HCT116 (cell line): ENCODE measurements at regions not wholly inside any gene's neighbourhood (a gene's known extent, or its start where the extent isn't known, plus 50 kb on each side); places are given as distances from the start of the nearest gene placed in this dataset.

ENCODE experiments used
- ATAC-seq: fragments of 200-7000 bp; cut with Tn5 transposase; 2 replicates; pipeline ENCODE4 v1.9.1; 2020; ENCODE audit warnings: mild to moderate bottlenecking, moderate library complexity
- BruUV-seq: library from RNA; stranded (reverse); fragments of 400-500 nt; replicated peaks from 2 replicates; lab custom pipeline; 2021; lab: Mats Ljungman, UMichigan
- CTCF ChIA-PET: fragments of 300-600 bp; sonication (Branson Sonifier 250); formaldehyde crosslinking; loops from one replicate; lab custom pipeline; 2021; ENCODE audit warnings: antibody characterized with exemption; lab: Charles Lee
- POLR2A ChIA-PET: fragments of 300-600, 350-600 bp; sonication (Branson Sonifier 250); formaldehyde crosslinking; loops from one replicate; lab custom pipeline; 2021; ENCODE audit warnings: antibody characterized with exemption; lab: Charles Lee
- RAD21 ChIA-PET, 2 experiments: fragments of 300-600 bp; sonication (Branson Sonifier 250); formaldehyde crosslinking; loops; one replicate each; lab custom pipeline; 2023; ENCODE audit warnings: low total read pairs in 2 of 2; ENCODE audit not compliant: uncharacterized antibody in 2 of 2, unreplicated experiment in 2 of 2, low non-redundant PET in 1 of 2; lab: Charles Lee
- DNase-seq: peaks from one replicate; pipeline ENCODE4 v3.0.0-alpha.2; 2010; ENCODE audit warnings: low read depth, low spot score
- H2AFZ ChIP-seq: fragments of 200-600 bp; shearing (Covaris generic), sonication (generic); 2 replicates; pipeline ENCODE4 v1.6.1; 2017; ENCODE audit warnings: low read depth, mixed run types, mixed read lengths, antibody characterized with exemption, low read length; ENCODE audit not compliant: poor library complexity, severe bottlenecking
- H3K27ac ChIP-seq: 2 replicates; pipeline ENCODE4 v1.5.1; 2012; ENCODE audit warnings: low read depth, low read length
- H3K27me3 ChIP-seq: fragments of 200-600 bp; sonication (generic); 2 replicates; pipeline ENCODE4 v1.6.1; 2016; ENCODE audit warnings: mixed run types, low read length, mixed read lengths; ENCODE audit not compliant: insufficient read depth
- H3K36me3 ChIP-seq, 2 experiments: fragments of 200-500 bp in 1 of 2; fragments of 200-600 bp in 1 of 2; sonication (Bioruptor generic) in 1 of 2; sonication (generic) in 1 of 2; 2 replicates each; pipeline versions ENCODE4 v1.5.1 to v1.6.1; 2014 to 2016; ENCODE audit warnings: low read length in 2 of 2, inconsistent platforms in 1 of 2, mixed read lengths in 1 of 2, mixed run types in 1 of 2; ENCODE audit not compliant: insufficient read depth in 2 of 2, control insufficient read depth in 1 of 2
- H3K4me1 ChIP-seq, 2 experiments: fragments of 200-600 bp in 1 of 2; sonication (generic) in 1 of 2; 2 replicates each; pipeline versions ENCODE4 v1.5.1 to v1.6.1; 2012 to 2017; ENCODE audit warnings: low read length in 2 of 2, inconsistent platforms in 1 of 2, mild to moderate bottlenecking in 1 of 2, mixed read lengths in 1 of 2, mixed run types in 1 of 2, moderate library complexity in 1 of 2; ENCODE audit not compliant: insufficient read depth in 2 of 2, control insufficient read depth in 1 of 2
- H3K4me2 ChIP-seq: fragments of 200-600 bp; sonication (generic); 2 replicates; pipeline ENCODE4 v1.6.1; 2017; ENCODE audit warnings: mixed run types, low read length, mixed read lengths
- H3K4me3 ChIP-seq, 2 experiments: fragments of 200-600 bp in 1 of 2; sonication (generic) in 1 of 2; replicated peaks in 1 of 2; 2 replicates each; pipeline ENCODE4 v1.5.1; 2011 to 2016; ENCODE audit warnings: low read length in 2 of 2, control low read depth in 1 of 2, low read depth in 1 of 2, mild to moderate bottlenecking in 1 of 2, mixed read lengths in 1 of 2, mixed run types in 1 of 2
- H3K79me2 ChIP-seq: fragments of 200-600 bp; sonication (generic); 2 replicates; pipeline ENCODE4 v1.6.1; 2017; ENCODE audit warnings: mild to moderate bottlenecking, mixed run types, low read length, moderate library complexity, mixed read lengths; ENCODE audit not compliant: insufficient read depth
- H3K9ac ChIP-seq: fragments of 200-600 bp; sonication (generic); 2 replicates; pipeline ENCODE4 v1.6.1; 2016; ENCODE audit warnings: low read length, mixed read lengths
- H3K9me2 ChIP-seq: fragments of 200-600 bp; sonication (generic), shearing (Covaris generic); 2 replicates; pipeline ENCODE4 v1.6.1; 2017; ENCODE audit warnings: mixed run types, mild to moderate bottlenecking, moderate library complexity; ENCODE audit not compliant: insufficient read depth
- H3K9me3 ChIP-seq, 2 experiments: fragments of 200-500 bp in 1 of 2; fragments of 200-600 bp in 1 of 2; sonication (Bioruptor generic) in 1 of 2; sonication (generic) in 1 of 2; 2 replicates each; pipeline ENCODE4 v1.6.1; 2014 to 2017; ENCODE audit warnings: low read length in 2 of 2, mixed read lengths in 2 of 2, inconsistent platforms in 1 of 2, low read depth in 1 of 2, mild to moderate bottlenecking in 1 of 2, mixed run types in 1 of 2, moderate library complexity in 1 of 2; ENCODE audit not compliant: control insufficient read depth in 1 of 2, insufficient read depth in 1 of 2
- H4K20me1 ChIP-seq: fragments of 200-600 bp; sonication (generic), shearing (Covaris generic); 2 replicates; pipeline ENCODE4 v1.6.1; 2017; ENCODE audit warnings: mixed run types, mild to moderate bottlenecking, moderate library complexity; ENCODE audit not compliant: insufficient read depth
- CEBPB ChIP-seq: IDR thresholded peaks from 2 replicates; pipeline ENCODE4 v1.6.1; 2012; ENCODE audit warnings: low read depth
- EZH2 ChIP-seq: fragments of 200-600 bp; sonication (generic); IDR thresholded peaks from 2 replicates; pipeline ENCODE4 v1.6.1; 2017; ENCODE audit warnings: antibody characterized with exemption, mixed run types
- EZH2phosphoT487 ChIP-seq: fragments of 200-600 bp; IDR thresholded peaks from 2 replicates; pipeline ENCODE4 v1.6.1; 2018; ENCODE audit warnings: antibody characterized with exemption, borderline replicate concordance
- JUND ChIP-seq: IDR thresholded peaks from 2 replicates; pipeline ENCODE4 v1.6.1; 2012
- POLR2A ChIP-seq: IDR thresholded peaks from 2 replicates; pipeline ENCODE4 v1.7.0; 2011; ENCODE audit warnings: borderline replicate concordance; ENCODE audit not compliant: insufficient read depth, insufficient read length; ENCODE audit errors: extremely low read depth
- REST ChIP-seq: IDR thresholded peaks from 2 replicates; pipeline ENCODE4 v1.6.1; 2012; ENCODE audit warnings: low read depth
- SP1 ChIP-seq: IDR thresholded peaks from 2 replicates; pipeline ENCODE4 v1.6.1; 2012; ENCODE audit warnings: low read depth
- ZBTB33 ChIP-seq: IDR thresholded peaks from 2 replicates; pipeline ENCODE4 v1.6.1; 2011; ENCODE audit warnings: mild to moderate bottlenecking, low read length, moderate library complexity; ENCODE audit not compliant: insufficient replicate concordance; ENCODE audit errors: extremely low read depth
- ZNF274 ChIP-seq: fragments of 200-500 bp; sonication (Bioruptor generic); IDR thresholded peaks from 2 replicates; pipeline ENCODE4 v1.6.1; 2014; ENCODE audit warnings: mild to moderate bottlenecking, low read depth, low read length, inconsistent platforms
- intact Hi-C: fragments of 100-400 bp; cut with micrococcal nuclease; formaldehyde crosslinking; loops from 2 replicates; pipeline ENCODE4 v1.10.0; 2022

- TF ChIP-seq EZH2: no peak
- TF ChIP-seq, all 23 proteins: peak for 0
Measured at GRCh38 chr2:167508709-167509108, 620.4 kb downstream of the XIRP2 start (continued).

GRCh38 chr2:167506395-167506794, 618.1 kb downstream of the XIRP2 start:
- intact Hi-C loops: no loop called here
- no TSS peak for BruUV-seq
- Histone ChIP-seq H3K36me3 (no peaks in the 10 kb centered on the region), H3K27me3 (no peaks in the 10 kb centered on the region), H3K4me1 (no peaks in the 10 kb centered on the region), H3K9ac (no peak overlapping the region), H3K79me2 (no peaks in the 10 kb centered on the region), H2AFZ (no peak overlapping the region), H3K27ac (no peak overlapping the region), H3K9me2 (no peaks in the 10 kb centered on the region), H3K4me2 (no peak overlapping the region), H4K20me1 (no peaks in the 10 kb centered on the region)
- no peak for DNase-seq
- ChIA-PET RAD21 (no interaction called here), CTCF (no interaction called here)
- TF ChIP-seq REST: no peak
- no peak for TF ChIP-seq SP1
- no peak for TF ChIP-seq EZH2phosphoT487
- no peak for TF ChIP-seq POLR2A
- TF ChIP-seq JUND: no peak
- TF ChIP-seq CEBPB: no peak
- no peak for TF ChIP-seq ZBTB33
- TF ChIP-seq ZNF274: no peak
- TF ChIP-seq, all 23 proteins: peak for 0
- Histone ChIP-seq H3K9me3 (no peaks in the 10 kb centered on the region), H3K4me3 (no peak overlapping the region)
- no peak for ATAC-seq
- POLR2A ChIA-PET: no interaction called here
